Activated CD4-positive, alpha-beta memory T cell treated with anti-CD3 and anti-CD28 coated beads, Interleukin-2, amount 10 ng/mL, durations not matched to agents 7 days and 5 days (primary cell): ENCODE measurements at regions not wholly inside any gene's neighbourhood (a gene's known extent, or its start where the extent isn't known, plus 50 kb on each side); places are given as distances from the start of the nearest gene placed in this dataset.

Source experiments
- CTCF ChIA-PET: fragments of 350-600 bp; sonication (Branson Sonifier 250); formaldehyde crosslinking; loops from one replicate; lab custom pipeline; 2021; ENCODE audit warnings: antibody characterized with exemption, inconsistent platforms; lab: Charles Lee
- POLR2A ChIA-PET: fragments of 350-600 bp; sonication (Branson Sonifier 250); formaldehyde crosslinking; loops from one replicate; lab custom pipeline; 2021; ENCODE audit warnings: antibody characterized with exemption; lab: Charles Lee
- DNase-seq: peaks from one replicate; pipeline ENCODE4 v3.0.0-alpha.2; 2020
- H3K27ac Mint-ChIP-seq: one replicate; pipeline ENCODE4 v1.8.0; 2021; ENCODE audit warnings: mild to moderate bottlenecking, mixed read lengths
- H3K27me3 Mint-ChIP-seq: one replicate; pipeline ENCODE4 v1.8.0; 2021; ENCODE audit warnings: mixed read lengths
- H3K36me3 Mint-ChIP-seq: one replicate; pipeline ENCODE4 v1.8.0; 2021; ENCODE audit warnings: low read depth, mixed read lengths
- H3K4me1 Mint-ChIP-seq: one replicate; pipeline ENCODE4 v1.8.0; 2021; ENCODE audit warnings: mixed read lengths
- H3K4me3 Mint-ChIP-seq: one replicate; pipeline ENCODE4 v1.8.0; 2021; ENCODE audit warnings: mild to moderate bottlenecking, mixed read lengths
- H3K9me3 Mint-ChIP-seq: one replicate; pipeline ENCODE4 v1.8.0; 2021; ENCODE audit warnings: mixed read lengths

DNA sequence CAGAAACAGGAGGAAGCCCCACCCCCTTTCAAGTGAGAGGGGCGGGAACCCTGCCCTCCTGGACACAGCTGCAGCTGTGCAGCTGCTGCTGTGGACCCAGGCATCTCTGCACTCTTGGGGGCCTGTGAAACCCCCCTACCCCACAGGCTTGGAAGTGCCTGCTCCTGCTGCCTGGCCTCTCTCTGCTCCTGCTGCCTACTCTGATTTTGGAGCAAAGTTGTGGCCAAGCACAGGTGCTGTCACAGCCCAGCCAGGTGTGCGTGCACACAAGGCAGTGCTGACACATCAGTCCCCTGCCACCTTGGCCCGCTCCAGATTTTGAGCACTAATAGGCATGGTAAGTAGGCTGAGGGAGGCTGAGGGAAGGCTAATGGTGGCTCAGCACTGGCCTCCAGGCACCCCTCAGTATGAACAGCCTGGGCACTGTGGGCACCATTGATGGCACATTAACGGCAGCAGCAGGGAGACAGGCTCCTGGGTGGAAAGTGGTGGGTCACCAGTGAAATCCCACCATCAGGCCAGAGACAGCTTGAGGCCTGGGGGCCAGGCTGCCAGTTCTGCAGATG lies 890.9 kb downstream of the GBE1 start:
- no peaks in the 10 kb centered on the region for H3K27me3 Mint-ChIP-seq
- no peaks in the 10 kb centered on the region for H3K36me3 Mint-ChIP-seq
- H3K4me3 Mint-ChIP-seq: no peak overlapping the region
- H3K9me3 Mint-ChIP-seq: peaks cover 12% of the 10 kb centered on the region
- DNase-seq: no peak
- CTCF ChIA-PET: no interaction called here
- POLR2A ChIA-PET: no interaction called here
- no peaks in the 10 kb centered on the region for H3K4me1 Mint-ChIP-seq
- no peak overlapping the region for H3K27ac Mint-ChIP-seq

- H3K9me3 Mint-ChIP-seq: peaks cover 8% of the 10 kb centered on the region
- CTCF ChIA-PET: no interaction called here
Measured at GRCh38 chr3:80855482-80855881, 906.0 kb downstream of the GBE1 start.

GRCh38 chr3:80836395-80836794 lies 925.0 kb downstream of the GBE1 start:
- no peak for DNase-seq
- Mint-ChIP-seq H3K4me1 (no peaks in the 10 kb centered on the region), H3K4me3 (no peak overlapping the region), H3K36me3 (no peaks in the 10 kb centered on the region), H3K9me3 (peaks cover 14% of the 10 kb centered on the region), H3K27me3 (no peaks in the 10 kb centered on the region), H3K27ac (no peak overlapping the region)
- ChIA-PET POLR2A (no interaction called here), CTCF (no interaction called here)

More at GRCh38 chr3:80855482-80855881, 906.0 kb downstream of the GBE1 start:
- no peak overlapping the region for H3K27ac Mint-ChIP-seq
- H3K4me1 Mint-ChIP-seq: no peaks in the 10 kb centered on the region
- H3K27me3 Mint-ChIP-seq: no peaks in the 10 kb centered on the region
- POLR2A ChIA-PET: no interaction called here
- no peak overlapping the region for H3K4me3 Mint-ChIP-seq
- DNase-seq: no peak
- H3K36me3 Mint-ChIP-seq: no peaks in the 10 kb centered on the region

GRCh38 chr3:80807577-80807976 lies 953.9 kb downstream of the GBE1 start:
- Mint-ChIP-seq H3K27me3 (no peaks in the 10 kb centered on the region), H3K4me3 (no peak overlapping the region), H3K9me3 (no peaks in the 10 kb centered on the region), H3K4me1 (no peaks in the 10 kb centered on the region), H3K36me3 (no peaks in the 10 kb centered on the region), H3K27ac (no peak overlapping the region)
- ChIA-PET CTCF (no interaction called here), POLR2A (no interaction called here)
- DNase-seq: no peak

- no peak overlapping the region for H3K27ac Mint-ChIP-seq
- H3K27me3 Mint-ChIP-seq: no peaks in the 10 kb centered on the region
- no peak for DNase-seq
- peaks cover 2% of the 10 kb centered on the region for H3K9me3 Mint-ChIP-seq
- ChIA-PET CTCF (no interaction called here), POLR2A (no interaction called here)
- no peaks in the 10 kb centered on the region for H3K4me1 Mint-ChIP-seq
- no peaks in the 10 kb centered on the region for H3K36me3 Mint-ChIP-seq
- H3K4me3 Mint-ChIP-seq: no peak overlapping the region
Measured at GRCh38 chr3:80806673-80807072, 954.8 kb downstream of the GBE1 start.

DNA sequence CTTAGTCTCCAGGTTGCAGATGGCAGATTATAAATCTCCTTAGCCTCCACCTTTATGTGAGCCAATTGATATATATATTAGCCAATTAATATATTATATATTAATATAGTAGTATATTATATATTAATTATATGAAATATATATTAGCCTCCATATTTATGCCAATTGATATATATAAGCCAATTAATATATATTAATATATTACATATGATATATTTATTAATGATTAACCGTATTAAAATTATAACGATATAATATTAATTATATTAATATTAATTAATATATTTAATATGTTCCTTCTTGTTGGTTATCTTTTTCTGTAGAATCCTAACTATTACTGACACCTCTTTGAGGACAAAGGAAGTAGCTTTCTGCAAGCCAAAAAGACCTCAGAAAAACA lies 972.5 kb downstream of the GBE1 start:
- Mint-ChIP-seq H3K27me3 (no peaks in the 10 kb centered on the region), H3K27ac (no peak overlapping the region), H3K36me3 (no peaks in the 10 kb centered on the region), H3K9me3 (peaks cover 10% of the 10 kb centered on the region), H3K4me1 (no peaks in the 10 kb centered on the region), H3K4me3 (no peak overlapping the region)
- CTCF ChIA-PET: no interaction called here
- POLR2A ChIA-PET: no interaction called here
- no peak for DNase-seq

DNA sequence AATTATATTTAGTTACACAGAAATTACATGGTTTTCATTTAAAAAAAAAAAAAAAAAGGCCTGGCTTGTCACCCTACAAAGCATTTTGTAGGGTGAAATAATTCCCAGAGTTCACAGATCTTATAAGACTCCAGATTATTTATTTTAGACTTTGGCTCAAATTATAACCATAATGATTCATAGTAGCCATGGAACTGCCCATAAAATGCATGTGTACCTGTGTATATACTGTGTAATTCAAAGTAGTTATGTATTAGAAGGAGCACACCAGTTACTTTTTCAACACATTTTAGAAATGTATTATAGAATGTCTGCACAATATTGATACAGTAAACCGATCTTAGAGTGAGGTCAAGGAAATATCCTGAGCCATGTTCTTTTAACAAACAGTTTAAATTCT lies 975.6 kb downstream of the GBE1 start:
- Mint-ChIP-seq H3K27ac (no peak overlapping the region), H3K4me1 (no peaks in the 10 kb centered on the region), H3K36me3 (no peaks in the 10 kb centered on the region), H3K9me3 (peaks cover 19% of the 10 kb centered on the region), H3K4me3 (no peak overlapping the region), H3K27me3 (no peaks in the 10 kb centered on the region)
- CTCF ChIA-PET: no interaction called here
- POLR2A ChIA-PET: no interaction called here
- DNase-seq: no peak

- H3K4me3 Mint-ChIP-seq: no peak overlapping the region
- H3K27ac Mint-ChIP-seq: no peak overlapping the region
- ChIA-PET CTCF (no interaction called here), POLR2A (no interaction called here)
- H3K36me3 Mint-ChIP-seq: no peaks in the 10 kb centered on the region
- no peaks in the 10 kb centered on the region for H3K27me3 Mint-ChIP-seq
- peaks cover 19% of the 10 kb centered on the region for H3K9me3 Mint-ChIP-seq
- no peak for DNase-seq
- no peaks in the 10 kb centered on the region for H3K4me1 Mint-ChIP-seq
Measured at GRCh38 chr3:80785475-80785874, 976.0 kb downstream of the GBE1 start.

DNA sequence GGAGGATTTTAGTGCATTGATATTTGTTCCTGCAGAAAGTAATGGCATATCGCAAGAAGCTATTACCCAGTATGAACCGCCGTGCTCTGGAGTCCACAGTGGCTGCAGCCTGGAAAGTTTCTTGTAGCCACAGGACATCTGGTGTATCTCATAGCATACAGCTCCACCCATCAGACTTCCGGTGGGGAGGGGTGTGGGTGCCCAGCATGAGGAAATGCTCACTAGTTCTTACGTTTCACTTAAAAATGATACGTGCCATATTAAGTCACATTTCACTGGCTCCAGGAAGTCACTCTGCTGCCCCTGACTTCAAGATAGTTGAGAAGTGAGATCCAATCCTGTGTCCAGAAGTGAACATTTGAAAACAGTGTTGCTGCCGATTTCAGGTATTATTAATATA lies 990.4 kb downstream of the GBE1 start:
- ChIA-PET CTCF (no interaction called here), POLR2A (no interaction called here)
- H3K27ac Mint-ChIP-seq: no peak overlapping the region
- no peaks in the 10 kb centered on the region for H3K27me3 Mint-ChIP-seq
- peak overlapping the region; percentile 17 for H3K4me3 Mint-ChIP-seq
- no peaks in the 10 kb centered on the region for H3K36me3 Mint-ChIP-seq
- no peak for DNase-seq
- peaks cover 6% of the 10 kb centered on the region for H3K9me3 Mint-ChIP-seq
- H3K4me1 Mint-ChIP-seq: no peaks in the 10 kb centered on the region

DNA sequence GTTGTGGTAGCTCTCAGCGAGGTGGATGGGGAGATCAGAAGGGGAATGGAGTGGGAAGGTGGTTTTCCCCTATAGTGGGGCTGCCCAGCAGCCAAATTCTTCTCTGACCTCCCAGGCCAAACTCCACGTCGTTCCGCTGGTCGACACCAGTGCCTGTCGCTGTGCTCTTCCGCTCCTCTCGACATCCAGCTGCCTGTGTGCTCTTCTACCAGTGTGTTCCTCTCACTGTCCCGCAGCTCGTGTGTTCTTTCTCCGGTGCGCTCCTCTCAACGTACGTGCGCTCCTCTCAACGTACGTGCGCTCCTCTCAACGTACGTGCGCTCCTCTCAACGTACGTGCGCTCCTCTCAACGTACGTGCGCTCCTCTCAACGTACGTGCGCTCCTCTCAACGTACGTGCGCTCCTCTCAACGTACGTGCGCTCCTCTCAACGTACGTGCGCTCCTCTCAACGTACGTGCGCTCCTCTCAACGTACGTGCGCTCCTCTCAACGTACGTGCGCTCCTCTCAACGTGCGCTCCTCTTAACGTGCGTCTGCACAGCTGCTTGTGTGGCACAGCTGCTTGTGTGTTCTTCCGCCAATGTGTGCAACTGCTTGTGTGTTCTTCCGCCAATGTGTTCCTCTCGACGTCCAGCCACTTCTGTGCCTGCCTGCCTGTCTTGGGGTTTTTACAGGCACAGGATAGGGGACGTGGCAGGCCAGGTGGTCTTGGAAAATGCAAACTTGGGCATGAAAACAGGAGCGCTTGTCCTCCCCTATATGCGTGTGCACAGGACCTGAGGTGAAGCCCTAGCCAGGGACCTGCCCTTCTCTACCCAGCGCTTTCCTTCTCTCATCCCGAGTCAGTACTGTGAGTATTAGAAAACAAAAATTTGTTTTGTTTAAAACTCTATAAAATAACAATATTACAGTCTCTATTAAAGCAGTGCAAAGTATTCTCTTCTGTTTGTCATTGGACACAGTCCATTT lies 991.1 kb downstream of the GBE1 start:
- Mint-ChIP-seq H3K4me1 (no peaks in the 10 kb centered on the region), H3K4me3 (peak overlapping the region; percentile 39), H3K9me3 (peaks cover 6% of the 10 kb centered on the region), H3K27me3 (no peaks in the 10 kb centered on the region), H3K27ac (peak overlapping the region; percentile 49), H3K36me3 (no peaks in the 10 kb centered on the region)
- ChIA-PET CTCF (no interaction called here), POLR2A (no interaction called here)
- DNase-seq: no peak

DNA sequence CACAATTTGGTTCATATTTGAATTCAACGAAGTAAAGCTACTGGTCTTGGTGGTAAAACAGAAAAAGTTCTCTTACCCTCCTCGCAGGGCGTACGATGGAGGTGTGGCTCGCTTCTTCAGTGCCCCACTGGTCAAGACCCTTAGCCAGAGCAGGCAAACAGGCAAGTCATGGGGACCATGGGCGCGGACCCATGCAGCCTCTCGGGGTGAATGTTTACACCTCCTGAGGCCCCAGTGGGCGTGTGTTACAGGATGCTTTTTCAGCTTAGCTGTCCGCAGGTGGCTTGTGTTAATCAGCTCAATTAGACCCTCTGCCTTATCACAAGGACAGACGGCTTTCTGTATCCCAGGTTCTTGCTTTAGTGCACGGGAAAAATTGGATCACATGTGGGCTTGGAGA lies 991.8 kb downstream of the GBE1 start:
- CTCF ChIA-PET: no interaction called here
- H3K4me3 Mint-ChIP-seq: peak overlapping the region; percentile 39
- POLR2A ChIA-PET: interaction anchor here (1.1 kb wide), 1 partner anchor 10 kb away, joined by 3 read pairs; no protein-coding TSS in a partner anchor

DNA sequence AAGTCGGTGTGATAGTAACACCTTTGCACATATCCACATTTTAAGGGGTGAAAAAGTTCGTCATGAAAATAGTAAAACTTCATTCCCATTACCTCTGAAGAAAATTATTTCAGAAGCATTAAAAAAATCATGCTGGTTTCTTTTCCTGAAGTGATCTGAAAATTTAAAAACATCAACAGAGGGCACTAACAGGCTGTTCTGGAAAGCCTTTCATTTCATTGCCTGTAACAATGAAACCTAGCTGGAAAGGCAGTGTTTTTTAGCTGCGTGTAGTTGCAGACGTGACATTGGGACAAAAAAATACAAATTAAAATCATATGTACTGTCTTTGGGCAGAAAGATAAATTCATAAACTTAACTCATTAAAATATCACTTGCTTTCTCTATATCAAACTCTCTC lies 993.8 kb downstream of the GBE1 start:
- no peaks in the 10 kb centered on the region for H3K27me3 Mint-ChIP-seq
- no peaks in the 10 kb centered on the region for H3K36me3 Mint-ChIP-seq
- ChIA-PET CTCF (no interaction called here), POLR2A (no interaction called here)
- no peaks in the 10 kb centered on the region for H3K4me1 Mint-ChIP-seq
- no peak overlapping the region for H3K4me3 Mint-ChIP-seq
- DNase-seq: no peak
- H3K9me3 Mint-ChIP-seq: peaks cover 3% of the 10 kb centered on the region
- no peak overlapping the region for H3K27ac Mint-ChIP-seq

More for the DNA sequence above, 991.8 kb downstream of the GBE1 start:
- H3K9me3 Mint-ChIP-seq: peaks cover 6% of the 10 kb centered on the region
- H3K36me3 Mint-ChIP-seq: no peaks in the 10 kb centered on the region
- no peak overlapping the region for H3K27ac Mint-ChIP-seq
- no peaks in the 10 kb centered on the region for H3K27me3 Mint-ChIP-seq
- H3K4me1 Mint-ChIP-seq: no peaks in the 10 kb centered on the region
- DNase-seq: no peak

- H3K27ac Mint-ChIP-seq: no peak overlapping the region
- H3K36me3 Mint-ChIP-seq: no peaks in the 10 kb centered on the region
- ChIA-PET CTCF (no interaction called here), POLR2A (no interaction called here)
- no peak for DNase-seq
- H3K4me1 Mint-ChIP-seq: no peaks in the 10 kb centered on the region
- no peaks in the 10 kb centered on the region for H3K27me3 Mint-ChIP-seq
- H3K4me3 Mint-ChIP-seq: no peak overlapping the region
- peaks cover 9% of the 10 kb centered on the region for H3K9me3 Mint-ChIP-seq
Measured at GRCh38 chr3:80754969-80755368, 987.2 kb upstream of the ROBO1 start.

DNA sequence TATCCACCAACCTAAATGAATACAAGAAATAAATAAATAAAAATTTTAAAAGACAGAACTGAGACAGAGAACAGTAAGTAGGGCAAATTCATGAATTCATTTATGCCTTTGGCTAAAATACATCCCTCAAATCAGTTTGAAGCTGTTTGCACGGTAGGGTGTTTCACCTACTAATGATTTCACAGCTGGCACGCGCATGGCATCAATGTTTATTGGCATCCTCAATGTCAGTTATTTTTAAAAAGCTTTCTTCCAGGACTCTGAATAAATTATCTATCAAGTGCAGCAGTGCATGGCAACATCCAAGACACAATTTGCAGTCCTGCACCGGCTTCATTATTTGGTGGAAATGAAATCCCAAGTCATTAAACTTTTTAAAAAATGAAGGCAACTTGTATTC lies 985.2 kb upstream of the ROBO1 start:
- DNase-seq: no peak
- H3K4me3 Mint-ChIP-seq: no peak overlapping the region
- H3K9me3 Mint-ChIP-seq: peaks cover 4% of the 10 kb centered on the region
- no peaks in the 10 kb centered on the region for H3K27me3 Mint-ChIP-seq
- H3K36me3 Mint-ChIP-seq: no peaks in the 10 kb centered on the region
- H3K27ac Mint-ChIP-seq: no peak overlapping the region
- ChIA-PET CTCF (no interaction called here), POLR2A (no interaction called here)
- no peaks in the 10 kb centered on the region for H3K4me1 Mint-ChIP-seq
